ENCODE measurements at regions not wholly inside any gene's neighbourhood (a gene's known extent, or its start where the extent isn't known, plus 50 kb on each side); places are given as distances from the start of the nearest gene placed in this dataset.

DNA sequence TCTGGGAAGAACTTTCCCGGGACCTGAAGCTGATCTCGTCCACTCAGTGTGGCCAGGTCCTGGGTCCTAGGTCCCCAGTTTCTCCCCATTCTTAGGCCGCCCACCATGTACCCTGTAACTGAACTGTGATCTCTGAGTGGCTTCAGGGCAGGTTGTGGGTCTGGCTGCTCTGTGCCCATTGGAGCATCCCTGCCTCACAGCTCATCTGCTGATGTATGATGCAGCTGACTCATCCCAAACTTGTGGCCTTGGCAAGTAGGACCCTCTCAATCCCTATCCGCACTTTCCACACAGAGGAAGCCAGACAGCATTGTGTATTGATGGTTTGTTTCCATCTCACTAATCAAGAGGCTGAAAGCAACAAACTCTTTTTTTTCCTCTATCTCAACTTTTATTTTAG is 69.1 kb upstream of the XCR1 start:
- no peak for ATAC-seq
- ChIA-PET POLR2A (no interaction called here), CTCF (no interaction called here)
- Mint-ChIP-seq H3K4me1 (no peaks in the 10 kb centered on the region), H3K27me3 (ENCODE audit: low read depth) (no peaks in the 10 kb centered on the region), H3K27ac (no peak overlapping the region), H3K9me3 (peaks cover 17% of the 10 kb centered on the region), H3K36me3 (no peaks in the 10 kb centered on the region), H3K4me3 (no peak overlapping the region)
- no peak for TF ChIP-seq EMX1 (CRISPR knock-in tag; IDR thresholded peaks at IDR 0.05)
- TF ChIP-seq GTF2I (CRISPR knock-in tag; conservative IDR thresholded peaks at IDR 0.05), result no peak
- TF ChIP-seq, protein P1, sequence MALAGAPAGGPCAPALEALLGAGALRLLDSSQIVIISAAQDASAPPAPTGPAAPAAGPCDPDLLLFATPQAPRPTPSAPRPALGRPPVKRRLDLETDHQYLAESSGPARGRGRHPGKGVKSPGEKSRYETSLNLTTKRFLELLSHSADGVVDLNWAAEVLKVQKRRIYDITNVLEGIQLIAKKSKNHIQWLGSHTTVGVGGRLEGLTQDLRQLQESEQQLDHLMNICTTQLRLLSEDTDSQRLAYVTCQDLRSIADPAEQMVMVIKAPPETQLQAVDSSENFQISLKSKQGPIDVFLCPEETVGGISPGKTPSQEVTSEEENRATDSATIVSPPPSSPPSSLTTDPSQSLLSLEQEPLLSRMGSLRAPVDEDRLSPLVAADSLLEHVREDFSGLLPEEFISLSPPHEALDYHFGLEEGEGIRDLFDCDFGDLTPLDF (CRISPR knock-in tag; IDR thresholded peaks at IDR 0.05), result no peak
- TF ChIP-seq, protein P2, sequence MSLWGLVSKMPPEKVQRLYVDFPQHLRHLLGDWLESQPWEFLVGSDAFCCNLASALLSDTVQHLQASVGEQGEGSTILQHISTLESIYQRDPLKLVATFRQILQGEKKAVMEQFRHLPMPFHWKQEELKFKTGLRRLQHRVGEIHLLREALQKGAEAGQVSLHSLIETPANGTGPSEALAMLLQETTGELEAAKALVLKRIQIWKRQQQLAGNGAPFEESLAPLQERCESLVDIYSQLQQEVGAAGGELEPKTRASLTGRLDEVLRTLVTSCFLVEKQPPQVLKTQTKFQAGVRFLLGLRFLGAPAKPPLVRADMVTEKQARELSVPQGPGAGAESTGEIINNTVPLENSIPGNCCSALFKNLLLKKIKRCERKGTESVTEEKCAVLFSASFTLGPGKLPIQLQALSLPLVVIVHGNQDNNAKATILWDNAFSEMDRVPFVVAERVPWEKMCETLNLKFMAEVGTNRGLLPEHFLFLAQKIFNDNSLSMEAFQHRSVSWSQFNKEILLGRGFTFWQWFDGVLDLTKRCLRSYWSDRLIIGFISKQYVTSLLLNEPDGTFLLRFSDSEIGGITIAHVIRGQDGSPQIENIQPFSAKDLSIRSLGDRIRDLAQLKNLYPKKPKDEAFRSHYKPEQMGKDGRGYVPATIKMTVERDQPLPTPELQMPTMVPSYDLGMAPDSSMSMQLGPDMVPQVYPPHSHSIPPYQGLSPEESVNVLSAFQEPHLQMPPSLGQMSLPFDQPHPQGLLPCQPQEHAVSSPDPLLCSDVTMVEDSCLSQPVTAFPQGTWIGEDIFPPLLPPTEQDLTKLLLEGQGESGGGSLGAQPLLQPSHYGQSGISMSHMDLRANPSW (CRISPR knock-in tag; conservative IDR thresholded peaks at IDR 0.05; ENCODE audit: low read depth), result no peak
- no peak for TF ChIP-seq GABPB1 (CRISPR knock-in tag; IDR thresholded peaks at IDR 0.05)
- no peak for TF ChIP-seq SMAD4 (CRISPR knock-in tag; IDR thresholded peaks at IDR 0.05)
- TF ChIP-seq ZNF138 (CRISPR knock-in tag; conservative IDR thresholded peaks at IDR 0.05), result no peak
- no peak for TF ChIP-seq ZNF121 (CRISPR knock-in tag; IDR thresholded peaks at IDR 0.05)
- TF ChIP-seq SMAD3 (CRISPR knock-in tag; IDR thresholded peaks at IDR 0.05; ENCODE audit: borderline replicate concordance), result no peak
- no peak for TF ChIP-seq ZBTB21 (CRISPR knock-in tag; IDR thresholded peaks at IDR 0.05; ENCODE audit: borderline replicate concordance)
- TF ChIP-seq JAZF1 (CRISPR knock-in tag; IDR thresholded peaks at IDR 0.05), result no peak
- TF ChIP-seq ZNF219 (CRISPR knock-in tag; IDR thresholded peaks at IDR 0.05; ENCODE audit: borderline replicate concordance), result no peak
- TF ChIP-seq, protein P3, sequence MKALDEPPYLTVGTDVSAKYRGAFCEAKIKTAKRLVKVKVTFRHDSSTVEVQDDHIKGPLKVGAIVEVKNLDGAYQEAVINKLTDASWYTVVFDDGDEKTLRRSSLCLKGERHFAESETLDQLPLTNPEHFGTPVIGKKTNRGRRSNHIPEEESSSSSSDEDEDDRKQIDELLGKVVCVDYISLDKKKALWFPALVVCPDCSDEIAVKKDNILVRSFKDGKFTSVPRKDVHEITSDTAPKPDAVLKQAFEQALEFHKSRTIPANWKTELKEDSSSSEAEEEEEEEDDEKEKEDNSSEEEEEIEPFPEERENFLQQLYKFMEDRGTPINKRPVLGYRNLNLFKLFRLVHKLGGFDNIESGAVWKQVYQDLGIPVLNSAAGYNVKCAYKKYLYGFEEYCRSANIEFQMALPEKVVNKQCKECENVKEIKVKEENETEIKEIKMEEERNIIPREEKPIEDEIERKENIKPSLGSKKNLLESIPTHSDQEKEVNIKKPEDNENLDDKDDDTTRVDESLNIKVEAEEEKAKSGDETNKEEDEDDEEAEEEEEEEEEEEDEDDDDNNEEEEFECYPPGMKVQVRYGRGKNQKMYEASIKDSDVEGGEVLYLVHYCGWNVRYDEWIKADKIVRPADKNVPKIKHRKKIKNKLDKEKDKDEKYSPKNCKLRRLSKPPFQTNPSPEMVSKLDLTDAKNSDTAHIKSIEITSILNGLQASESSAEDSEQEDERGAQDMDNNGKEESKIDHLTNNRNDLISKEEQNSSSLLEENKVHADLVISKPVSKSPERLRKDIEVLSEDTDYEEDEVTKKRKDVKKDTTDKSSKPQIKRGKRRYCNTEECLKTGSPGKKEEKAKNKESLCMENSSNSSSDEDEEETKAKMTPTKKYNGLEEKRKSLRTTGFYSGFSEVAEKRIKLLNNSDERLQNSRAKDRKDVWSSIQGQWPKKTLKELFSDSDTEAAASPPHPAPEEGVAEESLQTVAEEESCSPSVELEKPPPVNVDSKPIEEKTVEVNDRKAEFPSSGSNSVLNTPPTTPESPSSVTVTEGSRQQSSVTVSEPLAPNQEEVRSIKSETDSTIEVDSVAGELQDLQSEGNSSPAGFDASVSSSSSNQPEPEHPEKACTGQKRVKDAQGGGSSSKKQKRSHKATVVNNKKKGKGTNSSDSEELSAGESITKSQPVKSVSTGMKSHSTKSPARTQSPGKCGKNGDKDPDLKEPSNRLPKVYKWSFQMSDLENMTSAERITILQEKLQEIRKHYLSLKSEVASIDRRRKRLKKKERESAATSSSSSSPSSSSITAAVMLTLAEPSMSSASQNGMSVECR (CRISPR knock-in tag; IDR thresholded peaks at IDR 0.05; ENCODE audit: borderline replicate concordance), result no peak
- no peak for TF ChIP-seq FOXK1 (CRISPR knock-in tag; IDR thresholded peaks at IDR 0.05)
- DNase-seq (ENCODE audit: low spot score), result no peak

DNA sequence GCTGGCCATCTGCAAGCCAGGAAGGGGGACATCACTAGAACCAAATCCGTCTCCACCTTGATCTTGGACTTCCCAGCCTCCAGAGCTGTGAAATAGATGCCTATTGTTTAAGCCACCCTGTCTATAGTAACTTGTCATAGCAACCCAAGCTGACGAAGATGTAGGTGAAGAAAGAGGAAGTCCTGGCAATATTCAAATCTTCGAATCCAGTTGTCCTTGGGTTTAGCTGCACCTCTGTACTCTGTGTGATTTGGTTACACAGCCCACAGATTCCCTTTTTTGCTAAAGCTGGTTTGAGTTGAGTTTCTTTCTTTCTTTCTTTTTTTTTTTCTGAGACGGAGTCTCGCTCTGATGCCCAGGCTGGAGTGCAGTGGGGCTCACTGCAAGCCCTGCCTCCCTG is 68.0 kb upstream of the XCR1 start:
- DNase-seq (ENCODE audit: low spot score), result no peak
- CTCF ChIA-PET, result interaction anchor here (1.4 kb wide), 2 partner anchors 16 to 354 kb away, joined by 3 to 4 read pairs; no protein-coding TSS in a partner anchor
- Mint-ChIP-seq H3K27ac (no peak overlapping the region), H3K36me3 (no peaks in the 10 kb centered on the region), H3K9me3 (peaks cover 14% of the 10 kb centered on the region), H3K4me1 (no peaks in the 10 kb centered on the region), H3K4me3 (no peak overlapping the region), H3K27me3 (ENCODE audit: low read depth) (no peaks in the 10 kb centered on the region)
- POLR2A ChIA-PET, result no interaction called here
- no peak for TF ChIP-seq ZNF121 (CRISPR knock-in tag; IDR thresholded peaks at IDR 0.05)
- TF ChIP-seq ATF1 (CRISPR knock-in tag; IDR thresholded peaks at IDR 0.05), result no peak
- TF ChIP-seq NR3C1 (CRISPR knock-in tag; conservative IDR thresholded peaks at IDR 0.05; ENCODE audit: low read depth), result no peak
- TF ChIP-seq MYBL2 (CRISPR knock-in tag; IDR thresholded peaks at IDR 0.05), result no peak
- no peak for TF ChIP-seq PRRX2 (CRISPR knock-in tag; IDR thresholded peaks at IDR 0.05)
- ATAC-seq, result no peak
